ENCODE measurements at regions not wholly inside any gene's neighbourhood (a gene's known extent, or its start where the extent isn't known, plus 50 kb on each side); places are given as distances from the start of the nearest gene placed in this dataset.
A peak's percentile ranks its signal among the peaks of the same experiment; 100 is the strongest.

DNA sequence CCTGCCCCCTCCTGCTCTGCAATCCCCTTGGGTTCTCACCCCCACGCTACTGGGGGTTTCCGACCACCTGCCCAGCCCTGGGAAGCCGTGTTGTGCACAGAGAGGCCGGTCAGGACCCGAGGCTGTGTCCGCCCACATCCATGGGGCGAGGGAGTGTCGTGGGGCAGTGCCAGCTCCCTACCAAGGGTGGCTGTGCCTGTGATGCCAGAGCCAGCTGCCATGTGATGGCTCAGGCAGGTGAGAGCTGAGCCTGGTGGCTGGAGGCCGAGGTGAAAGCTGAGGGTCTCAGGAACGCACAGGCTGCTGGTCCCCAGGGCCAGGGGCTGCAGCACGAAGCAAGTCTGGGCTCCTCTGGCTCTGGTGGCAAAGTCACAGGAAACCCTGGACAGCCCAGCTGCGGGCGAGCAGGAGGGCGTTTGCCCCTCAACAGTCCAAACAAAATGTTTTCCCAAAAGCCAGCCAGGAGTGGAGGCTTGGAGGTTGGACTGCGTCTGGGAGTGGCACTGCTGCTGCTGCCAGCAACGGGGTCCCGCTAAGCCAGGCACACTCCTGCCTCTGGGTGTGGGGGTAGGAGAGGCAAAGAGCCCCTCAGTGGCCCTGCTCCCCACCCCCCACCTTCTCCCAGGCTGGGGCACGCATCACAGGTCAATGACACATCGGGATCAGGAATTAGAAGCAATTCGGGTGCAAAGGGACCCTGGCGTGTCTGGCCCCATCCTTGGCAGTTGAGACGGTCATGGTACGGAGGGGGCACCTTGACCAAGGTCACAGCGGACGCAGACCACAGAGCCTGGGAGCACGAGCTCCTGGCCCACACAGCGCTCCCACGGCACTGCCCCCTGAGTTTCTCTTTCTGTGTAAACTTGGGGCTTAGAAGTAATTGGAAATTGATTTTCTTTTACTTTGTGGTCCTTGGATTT is 72.4 kb upstream of the GPC1 start:
- DNase-seq: no peak

DNA sequence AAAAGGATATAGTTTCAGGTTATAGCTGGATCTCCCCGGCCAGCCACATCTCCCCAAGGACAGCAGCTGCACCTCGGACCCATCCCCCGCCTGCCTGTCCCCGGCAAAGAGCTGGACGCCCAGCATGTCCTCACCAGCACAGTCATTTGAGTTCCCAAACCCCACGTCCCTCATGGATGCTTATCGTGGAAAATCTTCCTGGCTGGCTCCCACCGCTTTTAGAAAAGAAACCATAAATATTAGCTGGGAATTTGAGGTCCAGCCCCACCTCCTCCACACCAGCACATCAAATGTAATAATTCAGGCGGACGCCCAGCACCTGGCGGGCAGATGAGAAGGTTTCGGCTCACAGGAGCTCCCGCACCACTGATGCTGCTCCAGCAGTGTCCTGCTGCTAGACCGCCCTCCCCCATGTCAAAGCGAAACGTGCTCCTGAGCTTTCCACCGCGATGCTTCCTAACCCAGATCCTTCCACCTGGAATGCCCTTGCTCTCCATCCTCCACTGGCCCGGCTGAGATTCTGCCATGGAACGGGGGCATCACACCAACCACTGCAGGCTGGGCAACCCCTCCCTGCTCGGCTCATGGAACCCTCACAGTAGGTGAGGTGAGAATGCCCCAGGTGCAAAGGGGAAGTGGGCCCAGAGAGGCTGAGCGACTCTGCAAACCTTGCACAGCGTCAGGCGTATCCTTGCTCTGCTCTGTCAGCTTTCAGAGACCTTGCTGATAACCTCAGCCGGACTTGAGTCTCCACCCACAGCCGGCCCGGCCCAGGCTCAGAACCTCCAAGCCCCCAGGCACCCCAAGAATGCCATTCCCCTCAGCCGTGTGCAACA is 71.5 kb upstream of the GPC1 start:
- DNase-seq: no peak

DNA sequence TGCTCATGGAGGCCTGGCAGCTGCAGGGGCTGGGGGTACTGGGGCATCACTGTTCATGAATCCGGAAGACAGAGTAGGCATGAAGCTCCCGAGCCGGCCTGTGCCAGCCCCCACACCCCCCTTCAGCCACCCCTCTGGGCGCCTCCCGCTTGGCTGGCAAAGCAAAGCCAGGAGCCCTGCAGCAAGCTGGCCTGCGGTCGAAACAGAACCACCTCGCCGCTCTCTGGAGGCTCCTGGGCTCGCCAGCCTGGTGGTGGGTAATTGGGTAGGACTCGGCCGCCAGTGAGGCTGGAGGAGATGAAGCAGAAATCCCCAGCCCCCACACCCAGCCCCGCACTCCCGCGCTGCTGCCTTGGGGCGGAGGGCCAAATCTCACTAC is 70.9 kb upstream of the GPC1 start:
- no peak for DNase-seq

DNA sequence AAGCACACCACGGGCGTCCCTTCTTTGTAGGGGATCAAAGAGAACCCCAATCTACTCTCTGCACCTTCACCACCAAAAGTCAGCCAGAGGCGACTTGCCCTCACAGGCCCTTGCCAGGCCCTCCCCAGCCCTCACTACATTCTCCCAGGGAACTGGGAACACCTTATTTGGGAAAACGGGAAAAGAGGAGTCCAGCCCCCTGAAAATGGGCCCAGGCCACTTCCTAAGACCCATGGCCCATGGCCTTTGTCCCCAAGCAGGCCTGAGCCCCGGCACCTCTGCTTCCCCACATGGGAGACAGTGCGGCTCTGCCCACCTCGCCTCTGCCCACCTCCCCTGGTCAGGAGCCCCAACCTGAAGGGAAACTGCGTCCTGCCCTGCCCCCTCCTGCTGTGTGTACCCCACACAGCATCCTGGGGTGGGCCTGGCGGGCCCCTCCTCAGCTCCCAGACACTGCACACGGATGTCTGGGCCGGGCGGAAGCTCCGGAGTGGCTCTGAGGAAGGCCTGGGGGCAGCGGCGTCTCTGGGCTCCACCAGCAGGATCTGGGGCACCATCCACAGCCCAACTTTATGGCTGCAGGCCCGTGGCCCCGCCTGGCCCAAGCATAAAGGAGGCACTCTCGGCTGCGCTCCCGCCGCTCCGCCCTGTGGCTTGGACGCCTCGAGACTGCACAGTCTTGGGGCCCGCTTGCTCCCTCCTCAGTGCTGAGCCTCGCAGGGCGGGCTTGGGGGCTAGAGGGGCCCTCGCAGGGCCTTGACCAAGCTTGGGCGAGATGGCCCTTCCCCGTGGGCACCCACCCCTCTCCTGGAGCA is 70.3 kb upstream of the GPC1 start:
- no peak for DNase-seq

DNA sequence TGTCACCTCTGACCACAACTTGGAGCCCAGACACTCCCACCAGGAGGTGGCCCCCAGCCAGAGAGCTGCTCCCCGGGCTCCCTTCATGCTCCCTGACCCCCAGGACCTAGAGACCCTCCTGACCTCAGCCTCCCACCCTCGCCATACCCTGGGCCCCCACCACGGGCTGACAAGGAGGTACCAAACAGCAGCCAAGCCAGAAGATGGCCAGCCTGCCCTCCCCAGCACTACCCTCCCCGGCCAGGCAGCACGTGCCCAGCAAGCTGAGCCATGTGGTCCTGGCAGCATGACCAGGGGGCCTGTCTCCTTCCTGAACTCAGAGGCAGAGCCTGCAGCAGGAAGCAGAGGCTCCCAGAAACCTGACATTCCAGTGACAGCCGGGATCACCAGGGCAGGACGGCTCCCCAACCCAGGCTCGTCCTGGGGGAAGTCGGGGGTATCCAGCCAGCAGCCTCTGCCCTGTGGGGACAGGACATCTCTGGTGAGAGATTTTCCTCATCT is 69.4 kb upstream of the GPC1 start:
- no peak for DNase-seq

DNA sequence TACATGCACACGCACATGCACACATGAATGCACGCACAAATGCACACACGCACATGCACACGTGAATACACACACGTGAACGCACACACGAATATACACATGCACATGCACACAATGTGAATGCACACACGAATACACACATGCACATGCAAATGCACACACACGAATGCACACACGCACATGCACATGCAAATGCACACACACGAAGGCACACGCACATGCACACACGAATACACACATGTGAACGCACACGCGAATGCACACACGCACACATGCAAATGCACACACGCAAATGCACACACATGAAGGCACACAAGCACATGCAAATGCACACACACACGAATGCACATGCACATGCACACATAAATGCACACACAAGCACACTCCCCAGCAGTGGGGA is 68.6 kb upstream of the GPC1 start:
- DNase-seq: no peak

DNA sequence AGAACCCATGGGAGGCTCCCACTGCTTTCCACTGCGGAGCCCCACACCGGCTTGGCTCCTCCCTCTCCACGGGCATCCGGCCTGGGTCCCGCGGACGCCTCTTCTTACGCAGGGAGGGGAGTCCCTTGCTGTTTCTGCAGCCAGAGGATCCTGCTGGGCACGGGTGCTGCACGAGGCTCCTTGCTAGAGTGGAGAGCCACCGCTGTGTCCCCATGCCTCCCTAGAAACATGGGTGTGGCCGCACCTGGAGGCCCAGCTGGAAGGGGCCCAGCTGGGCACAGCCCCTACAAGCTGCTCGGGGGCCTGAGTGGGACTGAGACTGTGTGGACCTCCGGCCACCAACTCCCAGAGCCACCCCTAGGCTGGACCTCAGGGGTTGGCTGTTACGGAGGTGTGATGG is 67.7 kb upstream of the GPC1 start:
- DNase-seq: no peak

DNA sequence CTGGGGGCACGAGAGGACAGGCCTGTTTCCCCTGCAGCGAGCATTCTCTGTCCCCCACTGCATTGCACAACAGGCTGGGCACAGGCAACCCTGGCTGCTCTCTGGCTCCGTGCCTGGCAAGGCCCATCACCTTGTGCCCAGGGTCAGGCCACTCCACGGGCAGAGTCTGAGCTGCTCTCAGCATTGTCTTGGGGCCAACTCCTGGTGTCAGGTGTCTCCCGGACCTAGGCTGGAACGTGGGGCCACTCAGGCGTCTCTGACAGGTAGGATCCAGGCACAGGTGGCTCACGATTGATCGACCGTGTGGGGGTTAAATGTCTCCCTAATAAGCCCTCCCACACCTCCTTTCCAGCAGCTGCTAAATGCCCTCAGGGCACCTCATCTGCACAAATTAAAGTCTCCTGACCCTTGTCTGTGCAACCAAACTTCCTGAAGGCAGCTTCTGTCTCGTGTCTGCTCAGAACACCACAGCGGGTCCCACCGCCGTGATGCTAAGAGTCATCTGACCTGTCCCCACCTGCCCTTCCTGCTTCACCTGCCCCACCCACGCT is 66.6 kb upstream of the GPC1 start:
- no peak for DNase-seq

DNA sequence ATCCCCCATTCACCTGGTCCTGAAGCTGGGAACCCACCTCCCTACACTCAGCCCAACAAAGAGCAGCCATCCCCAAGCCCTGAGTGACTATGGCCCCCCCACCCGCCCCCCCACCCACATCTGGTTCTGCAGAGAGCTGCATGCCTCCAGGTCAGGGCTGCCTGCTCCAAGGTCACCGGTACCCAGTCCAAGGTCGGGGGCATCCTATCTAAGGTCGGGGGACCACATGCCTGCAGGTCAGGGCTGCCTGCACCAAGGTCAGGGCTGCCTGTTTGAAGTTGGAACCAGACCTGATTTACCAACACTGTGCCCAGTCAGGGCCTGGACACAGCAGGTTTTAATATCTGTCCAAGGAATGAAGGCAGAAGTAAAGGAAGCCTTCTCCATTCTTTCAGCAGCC is 66.1 kb upstream of the GPC1 start:
- no peak for DNase-seq

DNA sequence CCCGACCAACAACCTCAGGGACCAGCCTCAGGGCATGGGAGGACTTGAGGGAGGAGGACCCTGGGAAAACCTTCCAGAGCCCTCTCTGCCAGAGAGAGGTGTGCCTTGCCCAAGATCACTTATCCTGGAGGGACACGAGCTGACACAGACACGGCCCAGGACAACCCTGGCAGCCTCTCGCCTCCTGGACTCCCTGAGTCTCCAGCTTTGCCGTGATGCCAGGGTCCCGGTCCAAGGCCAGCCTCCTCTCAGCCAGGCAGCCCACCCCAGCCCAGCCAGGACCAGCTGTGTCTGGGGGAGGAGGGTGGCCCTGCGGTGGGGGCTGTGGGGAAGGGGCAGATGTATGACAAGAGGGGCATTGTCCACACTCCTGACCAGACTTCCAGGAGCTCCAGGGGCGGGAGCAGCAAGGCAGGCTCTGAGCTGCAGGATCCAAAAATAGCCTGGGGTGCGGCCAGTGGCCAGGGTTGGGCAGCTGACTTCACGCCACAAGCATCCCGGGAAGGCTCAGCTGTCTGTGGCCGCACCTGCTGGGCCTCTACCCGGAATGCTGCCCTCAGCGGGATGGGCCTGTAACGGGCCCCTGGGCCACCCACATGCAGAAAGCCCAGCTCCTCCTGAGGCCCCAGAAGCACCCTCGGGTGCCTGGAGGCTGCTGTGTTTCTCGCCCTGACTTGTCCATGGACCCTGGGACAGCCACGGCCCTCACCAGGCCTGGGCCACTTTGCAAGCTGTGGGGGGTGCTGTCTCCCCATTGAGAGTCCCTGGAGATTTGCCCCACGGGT is 65.5 kb upstream of the GPC1 start:
- peak; percentile 97 for DNase-seq

DNA sequence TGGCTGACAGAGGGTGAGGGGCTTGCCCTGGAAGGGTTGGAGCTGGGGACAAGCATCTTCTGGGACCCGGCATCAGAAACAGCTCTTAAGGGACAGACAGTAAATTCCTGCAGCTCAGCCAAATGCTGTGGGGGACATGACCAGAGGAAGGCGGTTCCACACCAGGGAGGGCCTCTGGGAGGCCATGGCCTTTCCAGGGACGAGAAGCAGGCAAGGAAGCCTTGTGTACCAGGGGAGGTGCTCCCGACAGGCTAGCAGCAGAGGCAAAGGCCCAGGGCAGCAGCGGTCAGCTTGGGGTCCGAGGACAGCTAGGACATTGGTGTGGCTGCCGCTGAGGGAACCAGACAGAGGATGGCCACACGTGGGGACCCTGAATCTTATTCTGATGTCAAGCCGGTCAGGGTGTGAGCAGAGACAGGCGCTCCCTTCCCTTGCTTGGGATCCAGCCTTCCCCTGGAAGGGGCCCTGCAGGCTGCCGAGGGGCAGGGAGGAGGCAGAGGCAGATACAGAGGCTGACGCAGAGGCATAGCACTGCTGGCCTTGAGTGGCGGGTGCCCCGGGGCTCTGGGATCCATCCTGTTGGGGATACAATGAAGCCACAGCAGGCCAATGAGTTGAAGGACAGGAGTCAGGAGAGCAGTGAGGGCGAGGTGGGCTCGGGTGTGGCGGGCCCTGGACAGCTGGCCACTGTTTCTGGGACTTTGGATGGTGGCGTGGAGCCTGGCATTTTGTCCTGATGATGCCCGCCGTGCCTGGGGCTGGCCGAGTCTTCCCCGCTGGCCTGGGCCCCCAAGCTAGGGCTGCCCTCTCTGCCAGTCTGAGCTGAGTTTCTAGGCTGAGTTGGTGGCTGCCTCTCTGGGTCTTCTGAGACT is 64.1 kb upstream of the GPC1 start:
- DNase-seq: no peak

DNA sequence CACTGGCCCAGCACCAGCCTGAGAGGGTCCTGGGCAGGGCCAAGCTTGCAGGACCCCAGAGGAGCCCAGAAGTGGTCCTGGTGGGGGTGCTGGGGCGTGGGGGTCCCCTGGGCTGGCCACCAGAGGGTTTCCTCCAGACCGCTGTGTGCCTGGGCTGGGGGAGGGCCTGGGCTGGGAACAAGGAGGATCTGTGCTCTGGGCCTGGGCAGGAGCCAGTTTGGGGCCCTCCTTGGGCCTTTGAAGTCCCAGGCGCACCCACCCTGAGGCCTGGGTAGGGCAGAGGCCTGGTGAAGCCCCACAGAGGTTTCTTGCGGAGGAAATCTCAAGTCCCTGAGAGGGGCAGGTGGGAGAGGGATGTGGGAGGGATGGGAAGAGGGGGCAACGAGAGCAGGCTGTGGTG is 63.4 kb upstream of the GPC1 start:
- DNase-seq: no peak

DNA sequence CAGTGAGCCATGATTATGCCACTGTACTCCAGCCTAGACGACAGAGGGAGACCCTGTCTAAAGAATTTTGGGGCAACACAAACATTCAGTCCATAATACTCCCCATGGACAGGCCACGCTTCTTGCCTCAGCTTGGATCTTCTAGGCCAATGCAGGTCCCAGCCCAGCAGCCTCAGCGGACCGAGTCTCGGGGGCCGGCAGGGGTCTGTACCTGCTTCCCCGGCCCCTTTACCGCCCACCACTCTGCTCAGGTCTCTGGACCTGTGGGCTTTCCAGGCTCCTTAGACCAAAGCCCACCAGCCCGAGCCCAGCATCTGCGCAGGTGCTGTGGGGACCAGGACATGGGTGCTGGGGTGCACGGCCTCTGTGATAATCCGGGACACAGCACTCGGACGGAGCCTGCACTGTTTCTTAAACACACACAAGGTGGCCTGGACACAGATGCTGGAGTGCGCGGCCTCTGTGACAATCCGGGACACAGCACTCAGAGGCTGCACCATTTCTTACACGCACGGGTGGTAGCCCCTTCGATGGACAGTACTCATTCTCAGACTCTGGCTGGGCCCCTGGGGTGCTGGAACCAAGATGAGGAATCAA is 62.1 kb upstream of the GPC1 start:
- no peak for DNase-seq

DNA sequence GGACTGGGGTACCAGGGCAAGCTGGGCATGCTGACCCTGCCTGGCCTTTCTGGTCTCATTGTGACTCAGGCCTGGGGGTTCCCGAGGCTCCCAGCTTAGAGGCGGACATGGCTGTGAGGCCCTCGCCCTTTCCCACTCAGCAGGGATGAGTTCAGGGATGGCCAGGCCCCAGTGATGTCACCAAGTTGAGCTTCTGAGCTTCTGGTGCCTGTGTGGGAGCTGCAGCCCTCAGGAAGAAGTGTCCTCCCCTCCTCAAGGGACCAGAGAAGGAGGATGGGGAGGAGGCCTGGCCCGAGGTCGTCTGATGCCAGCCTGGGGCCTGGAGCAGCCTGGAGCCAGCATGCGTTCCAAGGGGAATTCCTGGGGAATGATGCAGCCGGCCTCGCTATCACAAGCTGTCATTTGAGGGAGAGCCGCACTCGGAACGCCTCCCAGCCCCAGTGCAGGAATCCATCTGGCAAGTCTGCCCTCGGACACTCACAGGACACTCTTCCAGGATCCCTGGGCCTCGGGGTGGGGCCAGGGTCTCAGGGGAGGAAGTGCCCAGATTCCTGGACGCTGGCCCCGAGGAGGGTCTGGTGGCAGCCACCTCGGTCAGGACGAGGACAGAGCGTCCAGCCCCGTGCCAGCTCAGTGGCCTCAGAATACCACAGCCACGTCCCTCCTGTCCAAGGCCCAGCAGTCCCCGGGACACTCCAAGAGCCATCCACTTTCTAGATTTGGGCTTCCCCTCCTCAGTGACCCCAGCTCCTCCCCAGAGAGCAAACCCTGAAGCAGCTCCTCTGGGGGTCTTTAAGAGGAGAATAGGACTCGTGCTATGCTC is 61.2 kb upstream of the GPC1 start:
- peak; percentile 97 for DNase-seq

DNA sequence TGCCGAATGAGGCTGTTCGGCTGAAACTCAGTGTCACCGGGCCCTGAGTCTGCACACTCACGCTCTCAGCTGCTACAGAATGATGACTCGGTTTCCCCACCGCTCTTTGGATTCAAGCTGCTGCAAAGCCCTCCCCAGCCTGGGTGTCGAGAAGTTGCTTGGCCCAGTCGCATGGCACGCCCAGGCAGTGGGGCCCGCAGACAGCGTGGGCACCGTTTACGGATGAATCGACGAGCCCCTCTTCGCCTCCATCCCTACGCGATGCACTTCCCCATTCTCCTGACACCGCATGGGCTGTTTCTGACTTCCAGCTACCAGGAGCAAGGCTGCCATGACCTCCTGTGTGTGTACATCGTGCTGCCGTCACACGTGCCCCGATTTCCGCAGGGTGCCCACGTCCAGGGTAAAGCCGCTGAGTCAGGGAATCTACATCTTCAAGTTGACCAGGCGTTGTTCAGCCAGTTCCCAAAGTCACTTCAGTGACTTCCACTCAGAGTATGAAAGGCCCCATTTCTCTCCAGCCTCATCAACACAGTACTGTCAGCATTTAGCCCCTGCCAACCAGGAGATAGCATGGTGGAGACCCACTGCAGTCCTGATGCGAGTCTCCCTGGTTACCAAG is 60.3 kb upstream of the GPC1 start:
- DNase-seq: no peak

DNA sequence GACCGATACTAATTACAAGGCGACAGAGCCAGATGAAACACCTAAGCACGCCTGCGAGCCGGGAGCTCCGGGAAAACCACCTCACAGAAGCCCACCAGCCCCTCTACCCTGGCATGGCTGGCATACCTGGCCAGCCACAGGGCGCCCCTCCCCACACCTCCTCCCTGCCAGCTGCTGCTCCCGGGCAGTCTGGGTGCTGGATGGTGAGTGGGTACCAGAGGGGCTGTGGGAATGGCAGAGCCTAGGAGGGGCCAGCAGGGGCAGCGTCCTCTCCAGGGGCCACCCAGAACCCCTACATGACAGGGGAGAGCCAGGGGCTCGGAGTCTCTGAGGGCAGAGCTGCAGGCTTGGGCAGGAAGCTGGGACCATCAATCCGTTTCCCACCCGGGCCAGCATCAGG is 58.7 kb upstream of the GPC1 start:
- no peak for DNase-seq

DNA sequence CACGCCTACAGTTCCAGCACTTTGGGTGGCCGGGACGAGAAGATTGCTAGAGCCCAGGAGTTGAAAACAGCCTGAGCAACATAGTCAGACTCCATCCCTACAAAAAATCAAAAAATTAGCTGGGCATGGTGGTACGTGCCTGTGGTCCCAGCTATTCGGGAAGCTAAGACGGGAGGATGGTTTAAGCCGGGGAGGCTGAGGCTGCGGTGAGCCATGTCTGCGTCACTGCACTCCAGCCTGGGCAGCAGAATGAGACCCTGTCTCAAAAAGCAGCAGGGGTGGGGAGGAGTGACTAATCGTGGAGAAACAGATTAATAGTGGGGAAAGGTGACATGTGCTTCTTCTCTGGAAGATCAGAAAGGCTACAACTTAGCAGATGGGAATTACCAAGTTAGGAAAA is 58.1 kb upstream of the GPC1 start:
- no peak for DNase-seq

DNA sequence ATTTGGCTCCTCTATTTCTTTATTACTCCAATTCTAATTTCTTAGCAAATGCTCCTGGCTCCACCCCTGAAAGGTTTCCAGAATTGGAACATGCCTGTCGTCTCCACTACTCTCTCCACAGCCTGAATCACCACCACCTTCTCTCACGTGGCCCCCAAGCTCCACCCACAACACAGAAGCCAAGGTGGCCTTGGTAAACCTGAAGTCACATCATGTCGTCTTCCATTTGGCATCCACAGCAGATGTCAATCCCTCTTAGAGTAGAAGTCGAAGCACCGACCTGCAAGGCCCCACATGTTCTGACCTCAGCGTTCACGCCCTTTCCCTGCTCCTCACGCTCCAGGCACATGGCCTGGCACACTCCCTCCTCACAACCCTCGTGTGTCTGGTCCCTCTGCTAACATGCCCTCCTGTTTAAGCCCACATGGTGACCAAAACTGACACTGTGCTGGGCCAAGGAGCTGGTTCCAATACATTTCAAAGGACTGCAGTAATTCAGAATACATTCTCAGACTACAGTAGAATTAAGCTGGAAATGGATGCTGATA is 56.3 kb upstream of the GPC1 start:
- DNase-seq: no peak

Data from islet precursor cell (in vitro differentiated cells).